Natural killer cell treated with Interleukin-12 subunit alpha and Interleukin-12 subunit beta and Interleukin-15 and Interleukin-18, amount 100 ng/mL, for 72 hours (primary cell): ENCODE measurements at regions not wholly inside any gene's neighbourhood (a gene's known extent, or its start where the extent isn't known, plus 50 kb on each side); places are given as distances from the start of the nearest gene placed in this dataset.
"Not testable (repeated sequence)": the region's sequence is repeated elsewhere in the genome, so short reads cannot be mapped to it uniquely, and the experiment has no call there.

Experiments used
- ATAC-seq, 2 donors: fragments of 150-1000 bp; cut with Tn5 transposase in 1 of 2; sonication (Bioruptor Pico), chemical (Tn5 transposase) in 1 of 2; 2 replicates each; pipeline ENCODE4 v1.10.0; 2021
- DNase-seq: peaks from one replicate; pipeline ENCODE4 v3.0.0; 2022; ENCODE audit warnings: low spot score
- H3K27ac Mint-ChIP-seq, 2 donors: 1 replicate in 1 of 2; 2 replicates in 1 of 2; pipeline ENCODE4 v1.8.0; 2022; ENCODE audit warnings: mixed read lengths in 2 of 2, mild to moderate bottlenecking in 1 of 2, moderate library complexity in 1 of 2
- H3K27me3 Mint-ChIP-seq, 2 donors: 1 replicate in 1 of 2; 2 replicates in 1 of 2; pipeline ENCODE4 v1.8.0; 2022; ENCODE audit warnings: mixed read lengths in 2 of 2
- H3K36me3 Mint-ChIP-seq: one replicate; pipeline ENCODE4 v1.8.0; 2022; ENCODE audit warnings: mixed read lengths
- H3K4me1 Mint-ChIP-seq, 2 donors: 1 replicate in 1 of 2; 2 replicates in 1 of 2; pipeline ENCODE4 v1.8.0; 2022; ENCODE audit warnings: low read depth in 2 of 2, mixed read lengths in 2 of 2, mild to moderate bottlenecking in 1 of 2
- H3K4me3 Mint-ChIP-seq: one replicate; pipeline ENCODE4 v1.8.0; 2022; ENCODE audit warnings: mixed read lengths
- H3K9me3 Mint-ChIP-seq: 2 replicates; pipeline ENCODE4 v1.8.0; 2022; ENCODE audit warnings: mixed read lengths

DNA sequence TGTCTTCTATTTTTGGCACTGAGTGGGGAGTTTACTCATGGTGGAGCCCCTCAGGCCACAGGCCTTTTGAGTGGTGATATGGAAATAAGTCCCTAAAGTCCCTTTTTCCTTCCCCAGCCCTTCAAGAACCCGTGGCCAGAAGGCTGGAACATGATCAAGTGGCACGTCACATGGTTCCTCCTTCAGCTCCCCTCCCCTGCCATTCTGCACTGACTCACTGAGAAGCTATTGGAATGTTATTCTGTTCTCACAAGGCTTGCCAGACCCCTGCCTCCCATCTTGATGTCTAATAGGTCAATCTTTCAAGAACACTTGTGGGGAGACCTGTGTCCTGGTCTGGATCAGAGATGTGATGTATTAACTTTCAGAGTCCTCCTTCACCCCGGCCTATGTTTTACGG lies 279.8 kb downstream of the SEC23IP start:
- Mint-ChIP-seq H3K36me3 (no peaks in the 10 kb centered on the region), H3K4me1 (no peaks in the 10 kb centered on the region), H3K9me3 (no peaks in the 10 kb centered on the region), H3K4me3 (no peak overlapping the region), H3K27me3 (peaks cover 9 to 23% of the 10 kb centered on the region in 2 donors), H3K27ac (no peak overlapping the region)
- ATAC-seq (no peak), DNase-seq (no peak)

DNA sequence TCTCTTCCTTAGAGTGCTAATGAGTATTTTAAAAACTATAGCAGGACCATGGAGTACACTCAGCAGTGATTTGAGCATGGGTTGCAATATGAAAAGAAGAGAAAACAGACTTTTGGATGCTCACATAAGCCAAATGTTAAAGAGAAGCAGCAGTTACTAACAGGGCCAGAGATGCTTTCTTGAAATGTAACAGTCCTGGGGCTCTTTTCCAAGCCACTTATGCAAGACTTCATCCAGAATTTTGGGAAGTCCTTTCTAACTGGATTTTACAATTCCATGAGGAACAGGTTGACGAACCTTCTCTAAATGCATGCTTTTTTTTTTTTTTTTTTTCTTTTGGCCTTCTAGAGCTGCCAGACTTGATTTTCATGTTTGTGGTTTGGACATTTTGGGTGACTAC lies 282.0 kb downstream of the SEC23IP start:
- no peak overlapping the region for H3K27ac Mint-ChIP-seq
- H3K36me3 Mint-ChIP-seq, result no peaks in the 10 kb centered on the region
- no peaks in the 10 kb centered on the region for H3K9me3 Mint-ChIP-seq
- H3K4me1 Mint-ChIP-seq, result no peaks in the 10 kb centered on the region
- no peak overlapping the region for H3K4me3 Mint-ChIP-seq
- ATAC-seq (no peak), DNase-seq (no peak)
- peaks cover 9 to 32% of the 10 kb centered on the region in 2 donors for H3K27me3 Mint-ChIP-seq

DNA sequence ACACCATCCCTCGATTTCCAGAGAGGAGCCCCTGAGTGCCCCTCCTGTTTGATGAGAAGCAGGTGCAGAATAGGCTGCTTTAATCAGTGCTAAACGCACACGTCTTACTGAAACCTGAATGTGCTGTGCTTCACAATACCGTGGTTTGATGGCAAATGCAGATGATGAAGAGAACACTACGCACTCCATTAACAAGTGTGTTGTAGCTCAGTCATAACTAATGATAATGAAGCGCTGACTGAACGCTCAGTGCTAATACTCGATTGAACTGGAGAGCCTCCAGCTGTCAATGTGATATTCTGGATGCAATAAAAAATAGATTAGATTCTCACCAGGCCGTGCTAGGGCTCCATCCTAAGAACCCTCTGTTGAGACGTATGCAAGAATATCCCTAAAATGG lies 279.7 kb upstream of the PLPP4 start:
- Mint-ChIP-seq H3K27me3 (peaks cover 4 to 29% of the 10 kb centered on the region in 2 donors), H3K4me1 (no peaks in the 10 kb centered on the region), H3K9me3 (no peaks in the 10 kb centered on the region), H3K27ac (no peak overlapping the region), H3K4me3 (no peak overlapping the region), H3K36me3 (no peaks in the 10 kb centered on the region)
- ATAC-seq (no peak), DNase-seq (no peak)

DNA sequence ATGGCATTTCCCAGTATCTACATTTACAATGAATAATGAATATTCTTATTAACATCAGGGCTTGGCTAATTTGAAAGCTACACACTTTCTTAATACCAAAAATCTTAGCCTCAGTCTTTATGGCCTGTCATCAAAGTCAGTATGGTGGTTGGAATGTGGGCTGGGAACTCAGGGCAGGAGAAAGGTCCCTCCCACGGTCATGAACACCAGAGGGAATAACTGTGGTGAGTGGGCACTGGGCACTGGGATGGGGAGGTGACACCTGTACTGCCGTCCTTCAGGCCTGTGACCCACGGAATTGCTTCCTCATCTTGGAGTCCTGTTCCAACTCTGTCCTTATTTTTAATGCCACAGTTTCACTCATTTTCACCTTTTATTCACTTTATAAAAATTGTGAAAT lies 276.9 kb upstream of the PLPP4 start:
- DNase-seq (no peak), ATAC-seq (no peak)
- H3K36me3 Mint-ChIP-seq, result no peaks in the 10 kb centered on the region

DNA sequence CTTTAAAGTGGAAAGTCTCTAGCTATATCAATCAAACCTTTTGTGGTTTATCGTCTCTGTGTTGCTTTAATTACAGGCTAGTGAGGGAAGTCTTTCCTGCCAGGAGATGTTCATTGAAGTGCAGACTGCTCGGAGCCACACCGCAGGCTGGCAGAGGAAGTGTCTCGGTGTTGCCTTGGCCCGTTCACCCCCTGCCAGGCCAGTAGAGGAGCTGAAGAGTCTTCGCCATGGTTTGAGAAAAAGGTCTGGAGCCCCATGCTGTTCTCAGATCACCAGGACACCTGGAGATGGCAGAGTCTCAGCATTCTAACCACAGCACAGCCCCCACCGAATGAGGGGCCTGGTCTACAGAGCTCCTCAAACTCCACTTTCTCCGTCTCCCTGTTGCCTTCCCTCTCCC lies 275.9 kb upstream of the PLPP4 start:
- no peaks in the 10 kb centered on the region for H3K4me1 Mint-ChIP-seq
- ATAC-seq (no peak), DNase-seq (no peak)
- peaks cover 2 to 25% of the 10 kb centered on the region in 2 donors for H3K27me3 Mint-ChIP-seq
- no peaks in the 10 kb centered on the region for H3K9me3 Mint-ChIP-seq
- no peak overlapping the region for H3K4me3 Mint-ChIP-seq
- H3K36me3 Mint-ChIP-seq, result no peaks in the 10 kb centered on the region
- H3K27ac Mint-ChIP-seq, result no peak overlapping the region

More for the DNA sequence above, 276.9 kb upstream of the PLPP4 start:
- Mint-ChIP-seq H3K27me3 (peaks cover 3 to 25% of the 10 kb centered on the region in 2 donors), H3K4me1 (no peaks in the 10 kb centered on the region), H3K4me3 (no peak overlapping the region), H3K27ac (no peak overlapping the region), H3K9me3 (no peaks in the 10 kb centered on the region)

DNA sequence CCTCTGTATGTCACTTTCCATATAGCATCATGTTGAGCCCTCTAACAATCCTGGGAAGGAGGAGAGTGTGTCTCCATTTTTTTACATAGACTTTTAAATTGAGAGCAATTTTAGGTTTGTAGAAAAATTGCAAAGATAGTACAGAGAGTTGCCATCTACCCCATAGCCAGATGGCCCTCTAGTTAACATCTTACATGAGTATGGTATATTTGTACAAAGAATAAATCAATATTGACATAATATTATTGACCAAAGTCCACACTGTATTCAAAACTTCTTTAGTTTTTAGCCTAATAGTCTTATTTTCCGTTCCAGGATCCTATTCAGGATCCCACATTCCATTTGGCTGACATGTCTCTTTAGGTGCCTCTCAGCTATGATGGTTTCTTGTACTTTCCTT lies 274.6 kb upstream of the PLPP4 start:
- ATAC-seq (no peak), DNase-seq (no peak)
- Mint-ChIP-seq H3K27me3 (peaks cover 5 to 18% of the 10 kb centered on the region in 2 donors), H3K4me3 (no peak overlapping the region), H3K36me3 (no peaks in the 10 kb centered on the region), H3K27ac (no peak overlapping the region), H3K9me3 (no peaks in the 10 kb centered on the region), H3K4me1 (no peaks in the 10 kb centered on the region)

DNA sequence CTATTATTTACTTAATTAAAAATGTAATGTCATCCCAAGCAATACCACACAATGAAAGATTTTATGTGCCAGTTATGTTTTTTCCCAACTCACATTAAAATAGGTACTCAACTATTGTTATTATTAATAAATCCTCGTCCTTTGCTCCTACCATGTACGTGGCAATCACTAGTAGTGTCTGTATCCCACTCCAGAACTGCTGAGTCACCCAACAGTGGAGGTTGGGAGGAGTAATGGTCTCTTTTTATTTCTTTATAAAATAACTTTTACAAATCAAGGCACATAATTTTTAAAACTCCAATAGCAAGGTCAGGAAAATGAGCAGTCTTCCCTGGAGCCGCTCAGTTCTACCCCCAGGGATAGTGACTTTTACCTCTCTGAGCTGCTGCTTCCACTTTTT lies 273.5 kb upstream of the PLPP4 start:
- Mint-ChIP-seq H3K9me3 (no peaks in the 10 kb centered on the region), H3K36me3 (no peaks in the 10 kb centered on the region), H3K4me3 (no peak overlapping the region), H3K27ac (no peak overlapping the region), H3K4me1 (no peaks in the 10 kb centered on the region), H3K27me3 (peaks cover 5 to 10% of the 10 kb centered on the region in 2 donors)
- ATAC-seq (no peak), DNase-seq (no peak)

DNA sequence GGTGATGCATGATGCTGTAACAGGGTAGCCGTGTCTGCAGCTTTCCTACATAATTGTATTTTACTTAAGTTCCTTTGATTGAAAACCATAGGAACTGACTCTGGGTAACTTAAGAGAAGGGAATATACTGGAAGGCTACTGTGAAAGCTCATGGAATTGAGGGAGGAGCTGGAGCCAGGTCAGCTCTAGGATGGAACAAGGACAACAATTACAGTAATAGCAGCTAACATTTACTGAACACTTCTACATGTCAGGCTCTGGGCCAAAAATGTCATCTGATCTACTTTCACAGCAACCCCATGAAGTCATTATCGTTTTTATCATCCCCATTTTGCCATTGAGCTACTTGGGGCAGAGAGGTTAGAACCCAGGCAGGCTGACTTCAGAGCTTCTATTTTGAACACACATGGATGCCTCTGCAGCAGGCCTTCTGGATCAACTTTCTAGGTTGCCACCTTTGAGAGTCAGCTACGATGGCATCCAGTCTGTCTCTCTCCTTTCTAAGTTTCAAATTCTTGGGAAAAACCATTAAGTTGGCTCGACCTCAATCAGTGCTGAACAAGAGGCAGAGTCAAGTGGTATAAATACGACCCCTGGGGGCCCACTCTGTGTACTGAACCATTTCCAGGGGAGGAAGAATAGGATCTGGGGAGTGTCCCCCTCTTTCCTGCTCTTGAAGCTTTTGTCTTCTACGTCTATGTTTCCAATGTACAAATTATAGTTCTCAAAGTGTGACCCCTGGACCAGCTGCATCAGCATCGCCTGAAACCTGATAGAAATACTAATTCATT lies 272.3 kb upstream of the PLPP4 start:
- Mint-ChIP-seq H3K9me3 (no peaks in the 10 kb centered on the region), H3K4me1 (no peaks in the 10 kb centered on the region), H3K27ac (no peak overlapping the region), H3K36me3 (no peaks in the 10 kb centered on the region), H3K27me3 (peaks cover 5 to 10% of the 10 kb centered on the region in 2 donors), H3K4me3 (no peak overlapping the region)
- ATAC-seq, result no peak
- no peak for DNase-seq

DNA sequence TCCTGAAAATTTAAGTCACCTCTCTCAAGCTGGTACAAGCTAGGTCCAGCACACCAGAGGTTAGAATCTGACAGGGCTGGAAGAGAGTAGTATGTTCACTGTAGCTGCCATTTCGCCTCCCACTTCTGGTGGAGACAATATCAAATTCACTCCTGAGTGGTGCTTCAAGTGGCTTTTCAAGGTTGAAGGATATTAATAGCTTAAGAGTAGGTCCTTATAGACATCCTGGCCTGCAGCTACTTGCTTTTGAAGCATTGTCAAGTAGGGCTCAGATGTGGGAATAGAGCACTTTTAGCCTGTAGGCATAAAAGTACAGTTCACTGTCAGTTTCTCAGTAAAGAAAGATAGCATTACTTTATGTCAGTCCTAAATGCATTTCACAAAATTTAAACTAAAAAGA lies 270.5 kb upstream of the PLPP4 start:
- Mint-ChIP-seq H3K9me3 (no peaks in the 10 kb centered on the region), H3K36me3 (no peaks in the 10 kb centered on the region), H3K4me3 (no peak overlapping the region), H3K4me1 (no peaks in the 10 kb centered on the region), H3K27me3 (peaks cover 5 to 8% of the 10 kb centered on the region in 2 donors), H3K27ac (no peak overlapping the region)
- ATAC-seq (no peak), DNase-seq (no peak)

DNA sequence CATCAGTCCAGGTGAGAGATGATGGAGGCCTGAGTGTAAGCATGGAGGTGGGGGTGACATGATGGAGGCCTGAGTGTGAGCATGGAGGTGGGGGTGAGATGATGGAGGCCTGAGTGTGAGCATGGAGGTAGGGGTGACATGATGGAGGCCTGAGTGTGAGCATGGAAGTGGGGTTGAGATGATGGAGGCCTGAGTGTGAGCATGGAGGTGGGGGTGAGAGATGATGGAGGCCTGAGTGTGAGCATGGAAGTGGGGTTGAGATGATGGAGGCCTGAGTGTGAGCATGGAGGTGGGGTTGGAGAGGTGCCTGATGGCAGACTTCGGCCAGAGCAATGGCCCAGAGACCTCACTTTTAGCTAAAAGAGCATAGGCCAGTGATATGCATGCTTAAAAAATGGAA lies 269.9 kb upstream of the PLPP4 start:
- not testable (repeated sequence) for ATAC-seq, H3K27ac Mint-ChIP-seq, H3K27me3 Mint-ChIP-seq, H3K4me1 Mint-ChIP-seq, H3K9me3 Mint-ChIP-seq, H3K36me3 Mint-ChIP-seq, DNase-seq, H3K4me3 Mint-ChIP-seq

DNA sequence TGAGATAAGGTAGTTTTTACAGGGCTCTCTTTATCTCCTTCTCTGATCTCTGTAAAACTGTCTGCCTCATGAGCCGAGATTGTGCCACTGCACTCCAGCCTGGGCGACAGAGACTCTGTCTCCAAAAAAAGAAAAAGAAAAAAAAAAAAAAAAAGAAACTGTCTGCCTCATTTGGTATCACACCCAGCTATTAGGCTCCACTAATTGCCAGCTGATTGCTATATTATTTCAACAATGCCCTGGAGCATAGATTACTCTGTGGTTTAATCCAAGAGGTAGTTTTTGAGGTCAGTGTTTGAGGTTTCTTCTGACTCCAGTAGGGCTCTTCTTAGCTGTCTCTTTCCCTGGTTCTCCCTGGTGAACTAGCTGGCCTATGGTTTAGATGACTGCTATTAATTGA lies 268.1 kb upstream of the PLPP4 start:
- H3K27ac Mint-ChIP-seq, result no peak overlapping the region
- peaks cover 5% of the 10 kb centered on the region in 2 donors for H3K27me3 Mint-ChIP-seq
- no peak for ATAC-seq
- no peak for DNase-seq
- no peak overlapping the region for H3K4me3 Mint-ChIP-seq
- H3K9me3 Mint-ChIP-seq, result no peaks in the 10 kb centered on the region
- no peaks in the 10 kb centered on the region for H3K36me3 Mint-ChIP-seq
- no peaks in the 10 kb centered on the region for H3K4me1 Mint-ChIP-seq

DNA sequence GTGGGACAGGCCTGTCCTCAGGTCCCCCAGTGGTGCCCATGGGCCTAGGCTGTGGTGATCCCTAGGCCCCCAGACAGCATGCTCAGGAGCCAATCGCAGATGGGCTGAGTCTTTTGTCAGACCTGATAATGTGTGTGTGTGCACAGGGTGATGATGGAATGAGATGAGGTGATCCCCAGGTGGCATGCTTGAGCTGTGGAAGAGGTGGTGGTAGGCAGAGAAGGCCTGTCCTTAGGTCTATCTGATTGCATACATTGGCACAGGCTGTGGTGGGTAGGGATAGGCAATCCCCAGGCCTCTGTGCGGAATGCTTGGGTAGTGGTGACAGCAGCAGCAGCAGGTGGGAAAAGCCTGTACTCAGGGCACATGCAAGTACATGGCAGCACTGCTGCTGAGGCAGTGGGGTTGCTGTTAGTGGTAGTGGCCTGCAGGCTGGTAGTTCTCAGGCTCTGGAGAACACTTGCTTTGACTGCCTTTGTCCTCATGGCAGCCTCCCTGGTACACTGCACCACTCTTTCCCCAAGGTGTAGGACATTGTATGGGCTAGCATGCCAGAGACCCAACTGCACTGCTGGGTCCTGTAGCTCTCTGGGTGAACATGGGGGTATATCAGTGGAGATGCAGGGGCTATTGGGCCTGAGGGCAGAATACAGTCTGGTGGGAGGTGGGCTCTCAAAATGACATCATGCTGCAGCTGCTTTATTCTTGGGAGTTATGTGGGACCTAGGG lies 260.9 kb upstream of the PLPP4 start:
- DNase-seq (no peak), ATAC-seq (peak; percentile 49 to 56)
- H3K4me3 Mint-ChIP-seq, result no peak overlapping the region
- H3K27ac Mint-ChIP-seq, result no peak overlapping the region
- H3K36me3 Mint-ChIP-seq, result no peaks in the 10 kb centered on the region
- H3K9me3 Mint-ChIP-seq, result no peaks in the 10 kb centered on the region
- no peaks in the 10 kb centered on the region for H3K4me1 Mint-ChIP-seq
- peaks cover 2 to 17% of the 10 kb centered on the region in 2 donors for H3K27me3 Mint-ChIP-seq

DNA sequence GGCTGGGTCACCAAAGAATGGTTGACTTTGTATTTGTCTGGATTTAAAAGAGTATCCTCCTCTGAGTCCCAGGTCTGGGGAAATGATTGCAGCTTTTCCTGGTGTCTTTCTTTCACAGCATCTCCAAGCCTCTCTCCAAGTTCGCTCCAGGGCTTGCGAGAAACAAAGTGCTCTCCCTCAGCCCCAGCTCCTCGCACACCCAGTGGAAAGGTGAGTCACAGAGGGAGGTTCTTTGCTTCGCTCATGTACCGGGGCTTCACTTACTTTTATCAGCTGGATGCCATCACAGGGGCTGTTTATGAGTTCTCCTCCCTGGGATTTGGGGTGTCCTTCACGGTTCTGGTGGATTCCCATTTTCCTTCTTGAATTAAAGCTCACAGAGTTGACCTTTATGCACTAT lies 252.2 kb upstream of the PLPP4 start:
- no peaks in the 10 kb centered on the region for H3K9me3 Mint-ChIP-seq
- ATAC-seq, result no peak
- H3K4me3 Mint-ChIP-seq, result no peak overlapping the region
- H3K27ac Mint-ChIP-seq, result no peak overlapping the region
- DNase-seq, result no peak
- no peaks in the 10 kb centered on the region for H3K36me3 Mint-ChIP-seq
- H3K4me1 Mint-ChIP-seq, result no peaks in the 10 kb centered on the region
- H3K27me3 Mint-ChIP-seq, result peaks cover 15 to 44% of the 10 kb centered on the region in 2 donors

DNA sequence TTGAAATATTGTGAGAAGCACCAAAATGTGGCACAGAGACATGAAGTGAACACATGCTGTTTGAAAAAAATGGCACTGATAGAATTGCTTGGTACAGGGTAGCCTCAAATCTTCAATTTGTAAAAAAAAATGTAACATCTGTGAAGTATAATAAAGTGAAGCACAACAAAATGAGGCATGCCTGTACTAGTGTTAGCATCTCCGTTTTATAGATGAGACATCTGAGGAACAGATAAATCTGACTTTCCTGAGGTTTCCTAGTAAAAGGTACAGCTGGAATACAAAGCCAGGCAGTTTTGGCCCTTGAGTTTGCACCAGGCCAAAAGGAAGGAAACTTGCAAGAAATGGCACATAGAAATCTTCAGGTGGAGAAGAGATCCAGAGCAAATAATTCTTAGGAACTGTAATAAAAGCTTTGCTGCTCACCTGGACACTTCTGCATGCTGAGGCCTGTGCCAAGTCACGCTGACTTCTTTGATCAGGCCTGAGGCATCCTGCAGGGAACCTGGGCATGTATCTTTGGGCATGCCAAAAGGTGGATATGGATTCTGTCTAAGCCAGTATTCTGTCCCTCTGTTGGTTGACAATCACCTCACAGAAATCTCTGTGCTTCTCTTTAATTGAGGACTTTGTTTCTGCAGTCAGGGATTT lies 251.5 kb upstream of the PLPP4 start:
- Mint-ChIP-seq H3K27me3 (peaks cover 15 to 40% of the 10 kb centered on the region in 2 donors), H3K9me3 (no peaks in the 10 kb centered on the region), H3K4me3 (no peak overlapping the region), H3K27ac (no peak overlapping the region), H3K36me3 (no peaks in the 10 kb centered on the region), H3K4me1 (no peaks in the 10 kb centered on the region)
- DNase-seq (no peak), ATAC-seq (no peak)
